ENCODE measurements at regions not wholly inside any gene's neighbourhood (a gene's known extent, or its start where the extent isn't known, plus 50 kb on each side); places are given as distances from the start of the nearest gene placed in this dataset.

DNA sequence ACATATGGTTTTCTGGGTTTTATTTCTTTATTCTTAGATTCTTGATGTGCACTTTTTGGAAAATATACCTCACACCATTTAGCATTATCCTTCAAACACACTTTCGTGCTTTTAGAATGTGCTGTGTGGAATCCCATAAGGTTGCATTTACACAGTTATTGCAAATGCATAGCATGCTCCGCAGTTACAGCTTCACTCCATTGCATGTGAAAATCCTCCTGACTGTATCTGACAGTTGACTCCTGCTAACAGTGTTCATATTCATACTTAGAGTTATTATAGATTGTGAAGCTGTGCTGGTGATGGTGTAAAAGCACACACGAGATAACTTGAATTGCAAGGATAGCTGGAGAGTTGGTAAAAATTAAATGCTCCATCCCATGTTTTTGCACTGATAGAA, 811.5 kb upstream of the TENM3 start:
- TF ChIP-seq, protein P1, sequence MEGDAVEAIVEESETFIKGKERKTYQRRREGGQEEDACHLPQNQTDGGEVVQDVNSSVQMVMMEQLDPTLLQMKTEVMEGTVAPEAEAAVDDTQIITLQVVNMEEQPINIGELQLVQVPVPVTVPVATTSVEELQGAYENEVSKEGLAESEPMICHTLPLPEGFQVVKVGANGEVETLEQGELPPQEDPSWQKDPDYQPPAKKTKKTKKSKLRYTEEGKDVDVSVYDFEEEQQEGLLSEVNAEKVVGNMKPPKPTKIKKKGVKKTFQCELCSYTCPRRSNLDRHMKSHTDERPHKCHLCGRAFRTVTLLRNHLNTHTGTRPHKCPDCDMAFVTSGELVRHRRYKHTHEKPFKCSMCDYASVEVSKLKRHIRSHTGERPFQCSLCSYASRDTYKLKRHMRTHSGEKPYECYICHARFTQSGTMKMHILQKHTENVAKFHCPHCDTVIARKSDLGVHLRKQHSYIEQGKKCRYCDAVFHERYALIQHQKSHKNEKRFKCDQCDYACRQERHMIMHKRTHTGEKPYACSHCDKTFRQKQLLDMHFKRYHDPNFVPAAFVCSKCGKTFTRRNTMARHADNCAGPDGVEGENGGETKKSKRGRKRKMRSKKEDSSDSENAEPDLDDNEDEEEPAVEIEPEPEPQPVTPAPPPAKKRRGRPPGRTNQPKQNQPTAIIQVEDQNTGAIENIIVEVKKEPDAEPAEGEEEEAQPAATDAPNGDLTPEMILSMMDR (IDR thresholded peaks at IDR 0.05; ENCODE audit: insufficient read depth, low read length): no peak
- no peak for DNase-seq (ENCODE audit: low read depth)
- no peak overlapping the region for H3K4me3 ChIP-seq (ENCODE audit: low read depth, low read length)

DNA sequence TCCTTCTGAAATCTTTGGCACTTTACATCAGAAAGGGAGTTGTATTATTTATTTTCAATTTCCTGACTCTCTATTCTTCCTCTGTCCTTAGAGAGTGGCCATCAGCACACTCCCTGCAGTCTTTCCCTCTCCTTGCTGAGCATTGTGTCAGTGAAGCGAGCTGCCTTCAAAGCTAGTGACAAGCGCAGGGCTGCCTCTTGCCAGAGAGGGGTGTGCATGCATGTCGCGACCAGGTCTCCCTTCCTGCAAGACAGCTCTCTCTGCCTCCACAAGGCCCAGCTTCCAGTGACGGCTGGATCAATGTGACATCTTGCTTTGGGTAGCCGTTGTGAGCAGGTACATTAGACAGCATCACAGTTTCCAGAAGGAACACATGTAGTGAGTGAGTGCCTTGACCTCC, 810.9 kb upstream of the TENM3 start:
- H3K4me3 ChIP-seq (ENCODE audit: low read depth, low read length): no peak overlapping the region
- DNase-seq (ENCODE audit: low read depth): no peak
- TF ChIP-seq, protein P1 (IDR thresholded peaks at IDR 0.05; ENCODE audit: insufficient read depth, low read length): no peak

DNA sequence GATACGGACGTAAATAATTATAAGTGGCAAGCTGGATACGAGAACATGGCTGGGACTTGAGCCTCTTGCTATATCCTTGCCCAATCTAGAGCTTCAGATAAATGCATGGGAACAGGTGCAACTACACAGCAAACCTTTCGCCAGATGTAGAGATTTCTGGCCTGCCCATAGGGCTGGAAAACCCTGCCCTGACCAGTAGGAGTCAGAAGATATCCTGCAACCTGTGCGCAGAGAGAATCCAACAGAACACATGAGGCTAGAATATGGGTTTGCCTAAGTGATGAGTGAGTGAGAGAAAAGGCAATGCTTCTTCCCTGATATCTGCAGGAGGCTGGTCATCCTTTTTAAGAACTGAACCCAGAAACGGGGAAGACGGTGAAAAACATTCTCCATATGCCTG, 805.3 kb upstream of the TENM3 start:
- DNase-seq (ENCODE audit: low read depth): no peak
- TF ChIP-seq, protein P1 (IDR thresholded peaks at IDR 0.05; ENCODE audit: insufficient read depth, low read length): no peak
- H3K4me3 ChIP-seq (ENCODE audit: low read depth, low read length): no peak overlapping the region

DNA sequence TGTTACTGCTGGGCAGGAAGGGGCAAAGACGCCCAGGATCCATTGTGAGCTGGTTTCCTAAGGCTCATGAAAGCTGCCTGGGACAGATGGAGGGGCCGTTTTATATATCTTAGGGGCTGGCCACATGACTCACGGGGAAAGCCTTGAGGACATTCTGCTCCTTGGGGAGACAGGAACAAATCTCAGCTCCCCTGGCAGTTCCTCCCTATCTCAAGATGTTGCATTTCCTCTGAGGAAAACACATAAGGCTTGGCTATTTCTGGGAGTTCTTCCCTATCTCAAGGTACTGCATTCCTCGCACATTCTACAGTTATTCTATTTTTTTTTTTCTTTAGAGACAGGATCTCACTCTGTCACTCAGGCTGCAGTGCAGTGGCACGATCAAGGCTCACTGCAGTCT, 804.6 kb upstream of the TENM3 start:
- no peak for DNase-seq (ENCODE audit: low read depth)
- TF ChIP-seq, protein P1 (IDR thresholded peaks at IDR 0.05; ENCODE audit: insufficient read depth, low read length): no peak
- no peak overlapping the region for H3K4me3 ChIP-seq (ENCODE audit: low read depth, low read length)

DNA sequence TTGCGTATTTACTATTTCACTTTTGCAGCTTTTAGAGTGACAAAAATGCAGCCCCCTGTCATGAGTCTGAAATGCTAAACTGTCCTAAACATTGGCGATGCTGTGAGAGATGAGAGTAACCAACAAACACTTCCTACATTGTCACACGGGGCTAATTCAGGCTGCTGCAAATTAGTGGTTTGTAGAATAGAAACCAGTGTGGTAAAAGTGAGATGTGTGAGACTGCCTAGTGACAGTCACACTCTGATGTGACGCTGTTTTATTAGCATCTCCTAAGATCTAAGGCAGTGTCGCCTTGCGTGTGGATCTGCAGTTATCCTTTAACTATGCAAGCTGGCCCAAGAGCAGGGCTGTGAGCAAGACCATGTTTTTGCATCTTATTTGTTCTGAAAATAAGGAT, 800.2 kb upstream of the TENM3 start:
- no peak overlapping the region for H3K4me3 ChIP-seq (ENCODE audit: low read depth, low read length)
- no peak for DNase-seq (ENCODE audit: low read depth)
- TF ChIP-seq, protein P1 (IDR thresholded peaks at IDR 0.05; ENCODE audit: insufficient read depth, low read length): no peak

DNA sequence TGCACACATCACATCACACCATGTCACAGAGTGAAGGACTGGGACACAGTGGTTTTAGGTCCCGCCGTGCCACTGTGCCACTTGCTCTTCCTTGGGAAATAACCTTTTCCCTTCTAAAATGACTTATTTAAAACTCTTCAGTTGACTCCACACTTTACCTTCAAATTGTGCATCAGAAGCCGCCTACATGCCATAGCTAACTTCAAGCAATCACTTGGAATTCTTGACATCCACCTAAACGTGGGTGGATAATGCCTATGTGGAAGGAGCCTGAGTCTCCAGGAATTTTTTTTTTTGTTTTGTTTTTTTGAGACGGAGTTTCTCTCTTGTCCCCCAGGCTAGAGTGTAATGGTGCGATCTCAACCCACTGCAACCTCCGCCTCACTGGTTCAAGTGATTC, 777.4 kb upstream of the TENM3 start:
- TF ChIP-seq, protein P1 (IDR thresholded peaks at IDR 0.05; ENCODE audit: insufficient read depth, low read length): no peak
- no peak overlapping the region for H3K4me3 ChIP-seq (ENCODE audit: low read depth, low read length)
- DNase-seq (ENCODE audit: low read depth): no peak

DNA sequence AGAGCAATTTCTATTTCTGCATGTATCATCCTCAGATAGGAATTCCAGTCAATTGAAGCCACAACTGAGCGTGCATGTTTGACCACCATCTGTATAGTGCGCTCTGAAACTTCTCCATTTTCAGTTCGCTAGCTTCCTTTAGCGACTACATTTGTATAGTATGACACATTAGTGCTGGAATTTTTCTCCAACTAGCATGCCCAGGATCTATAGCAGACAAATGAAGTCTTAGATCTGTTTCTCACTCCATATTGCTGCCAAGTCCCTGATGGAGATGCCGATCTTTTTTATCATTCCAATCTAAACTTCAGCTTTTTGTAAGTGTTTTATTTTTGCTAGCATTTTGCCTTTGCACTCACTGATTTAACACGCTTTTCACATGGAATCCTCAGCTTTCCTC, 774.8 kb upstream of the TENM3 start:
- no peak for DNase-seq (ENCODE audit: low read depth)
- TF ChIP-seq, protein P1 (IDR thresholded peaks at IDR 0.05; ENCODE audit: insufficient read depth, low read length): no peak
- no peak overlapping the region for H3K4me3 ChIP-seq (ENCODE audit: low read depth, low read length)
